Large intestine (tissue), 3 donors: ENCODE measurements at regions not wholly inside any gene's neighbourhood (a gene's known extent, or its start where the extent isn't known, plus 50 kb on each side); places are given as distances from the start of the nearest gene placed in this dataset.

Source experiments
- DNase-seq, 2 donors: peaks; one replicate each; pipeline versions ENCODE4 v3.0.0 to v3.0.0-alpha.2; 2013
- H3K27ac ChIP-seq: one replicate; pipeline ENCODE4 v1.5.1; 2013; ENCODE audit warnings: low read length
- H3K27me3 ChIP-seq: 2 replicates; pipeline ENCODE4 v1.6.1; 2013; ENCODE audit warnings: low read length; ENCODE audit not compliant: control insufficient read depth, insufficient read depth
- H3K36me3 ChIP-seq: 2 replicates; pipeline ENCODE4 v1.6.1; 2013; ENCODE audit warnings: low read length; ENCODE audit not compliant: control insufficient read depth, insufficient read depth
- H3K4me1 ChIP-seq: one replicate; pipeline ENCODE4 v1.6.1; 2013; ENCODE audit warnings: low read length; ENCODE audit not compliant: control insufficient read depth, insufficient read depth
- H3K4me3 ChIP-seq: one replicate; pipeline ENCODE4 v1.5.1; 2013; ENCODE audit warnings: low read length
- H3K9me3 ChIP-seq: one replicate; pipeline ENCODE4 v1.6.1; 2013; ENCODE audit warnings: mild to moderate bottlenecking, low read depth, low read length, moderate library complexity; ENCODE audit not compliant: control insufficient read depth
- WGBS: methylation state at CpG from one replicate; pipeline ENCODE4 v1.1.5; 2013; ENCODE audit warnings: low lambda C conversion rate; ENCODE audit not compliant: insufficient coverage; 5-methylcytosine and 5-hydroxymethylcytosine counted together

DNA sequence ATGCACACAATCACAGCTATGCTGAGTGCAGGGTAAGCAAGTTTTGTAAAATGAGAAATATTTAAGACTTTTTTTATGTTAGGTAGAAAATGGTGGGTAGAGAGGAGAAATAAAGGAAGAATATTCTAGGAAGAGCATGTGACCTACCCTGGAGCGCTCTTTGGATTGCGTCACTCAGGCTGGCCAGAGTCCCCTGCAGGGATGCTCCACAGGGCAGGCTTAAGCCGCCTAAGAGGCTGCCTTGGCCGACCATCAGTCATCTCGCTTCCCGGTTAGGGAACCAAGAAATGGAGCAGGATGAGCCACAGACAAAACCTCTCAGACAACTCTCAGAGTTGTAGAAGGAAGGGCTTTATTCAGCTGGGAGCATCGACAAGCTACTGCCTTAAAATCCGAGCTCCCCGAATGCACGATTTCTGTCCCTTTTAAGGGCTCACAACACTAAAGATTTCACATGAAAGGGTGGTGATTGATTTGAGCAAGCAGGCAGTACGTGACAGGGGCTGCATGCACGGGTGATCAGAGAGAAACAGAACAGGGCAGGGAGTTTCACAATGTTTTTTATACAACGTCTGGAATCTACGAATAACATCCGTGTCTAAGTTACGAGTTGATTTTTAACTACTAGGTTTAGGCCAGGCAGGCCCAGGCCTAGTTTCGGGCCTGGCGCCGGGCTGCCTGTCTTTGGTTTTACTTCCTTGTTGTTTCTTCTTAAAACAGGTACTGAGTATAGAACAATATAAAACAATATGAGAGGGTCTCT, 1072.0 kb downstream of the CBLN2 start:
- no peaks in the 10 kb centered on the region for H3K36me3 ChIP-seq
- H3K27me3 ChIP-seq, result no peaks in the 10 kb centered on the region
- H3K9me3 ChIP-seq, result no peaks in the 10 kb centered on the region
- H3K27ac ChIP-seq, result no peak overlapping the region
- H3K4me3 ChIP-seq, result no peak overlapping the region
- no peak for DNase-seq
- no CpG with 5 or more reads among the region's 19 CpGs for WGBS
- no peaks in the 10 kb centered on the region for H3K4me1 ChIP-seq

DNA sequence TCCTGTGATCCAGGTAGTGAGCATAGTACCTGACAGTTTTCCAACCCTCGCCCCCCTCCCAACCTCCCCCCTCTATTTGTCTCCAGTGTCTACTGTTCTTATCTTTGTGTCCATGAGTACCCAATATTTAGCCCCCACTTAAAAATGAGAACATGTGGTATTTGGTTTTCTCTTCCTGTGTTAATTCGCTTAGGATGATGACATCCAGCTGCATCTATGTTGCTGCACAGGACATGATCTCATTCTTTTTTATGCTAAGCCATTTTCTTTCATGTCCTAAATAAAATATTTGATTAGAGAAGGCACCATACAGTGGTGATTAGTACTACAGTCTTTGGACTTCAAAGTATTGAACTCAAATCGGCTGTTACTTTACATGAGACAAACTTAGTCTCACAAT, 1087.9 kb downstream of the CBLN2 start:
- Histone ChIP-seq H3K4me3 (no peak overlapping the region), H3K27me3 (no peaks in the 10 kb centered on the region), H3K36me3 (no peaks in the 10 kb centered on the region), H3K9me3 (no peaks in the 10 kb centered on the region), H3K4me1 (no peaks in the 10 kb centered on the region), H3K27ac (no peak overlapping the region)
- 75% methylated on average over 2 of the region's 3 CpGs for WGBS
- no peak for DNase-seq

DNA sequence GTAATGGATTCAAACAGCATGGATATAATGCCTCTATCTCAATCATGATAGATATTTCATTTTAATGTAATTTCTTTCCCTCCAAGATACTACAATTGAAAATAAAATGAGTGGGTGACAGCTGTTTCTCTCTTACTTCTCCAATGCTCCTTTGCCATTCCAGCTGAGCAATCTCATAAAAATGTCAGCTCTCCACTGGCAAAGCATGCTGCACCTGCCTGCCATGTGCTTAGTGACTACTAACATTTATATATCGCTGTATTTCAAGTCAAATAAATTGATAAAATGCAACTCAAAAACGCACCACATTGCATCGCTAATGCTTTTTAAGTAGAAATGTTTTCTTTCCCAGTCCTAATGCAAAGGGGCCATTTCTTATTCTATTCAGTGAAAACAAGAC, 1093.9 kb downstream of the CBLN2 start:
- Histone ChIP-seq H3K27ac (no peak overlapping the region), H3K9me3 (no peaks in the 10 kb centered on the region), H3K4me1 (no peaks in the 10 kb centered on the region), H3K4me3 (no peak overlapping the region), H3K27me3 (no peaks in the 10 kb centered on the region), H3K36me3 (no peaks in the 10 kb centered on the region)
- 94% methylated on average over 3 of the region's 3 CpGs for WGBS
- no peak for DNase-seq

DNA sequence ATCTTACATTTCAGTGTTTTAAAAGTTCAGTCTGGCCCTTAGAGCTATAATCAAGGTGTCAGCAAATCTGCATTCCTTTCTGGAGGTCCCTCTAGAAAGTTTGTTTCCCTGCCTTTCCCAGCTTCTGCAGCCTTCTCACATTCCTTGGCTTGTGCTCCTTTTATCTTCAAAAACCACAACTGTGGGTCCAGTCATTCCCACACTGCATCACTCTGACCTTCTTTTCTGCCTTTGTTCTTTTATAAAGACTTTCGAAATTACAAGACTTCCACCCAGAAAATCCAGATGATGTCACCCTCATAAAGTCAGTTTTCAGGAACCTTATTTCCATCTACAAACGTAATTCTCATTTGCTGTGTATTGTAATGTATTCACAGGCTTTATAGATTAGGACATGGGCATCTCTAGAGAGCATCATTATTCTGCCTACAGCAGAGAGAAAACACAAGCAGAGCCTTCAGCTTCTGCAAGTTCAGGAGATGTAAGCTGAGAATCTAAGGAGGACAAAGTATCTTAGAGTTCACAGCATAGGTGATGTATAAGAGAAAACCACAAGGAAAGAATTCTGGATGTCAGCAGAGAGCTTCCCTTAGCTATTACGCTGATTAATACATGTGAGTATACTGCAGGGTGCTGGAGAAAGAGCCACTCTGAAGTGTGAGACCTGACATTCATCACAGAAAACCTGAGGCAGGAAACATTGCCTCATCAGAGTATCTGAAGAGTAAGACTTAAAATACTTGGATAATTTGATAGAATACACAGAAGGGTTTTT, 1100.2 kb downstream of the CBLN2 start:
- no peak for DNase-seq
- no CpG with 5 or more reads among the region's 3 CpGs for WGBS
- Histone ChIP-seq H3K4me3 (no peak overlapping the region), H3K27me3 (no peaks in the 10 kb centered on the region), H3K36me3 (no peaks in the 10 kb centered on the region), H3K4me1 (no peaks in the 10 kb centered on the region), H3K9me3 (no peaks in the 10 kb centered on the region), H3K27ac (no peak overlapping the region)

DNA sequence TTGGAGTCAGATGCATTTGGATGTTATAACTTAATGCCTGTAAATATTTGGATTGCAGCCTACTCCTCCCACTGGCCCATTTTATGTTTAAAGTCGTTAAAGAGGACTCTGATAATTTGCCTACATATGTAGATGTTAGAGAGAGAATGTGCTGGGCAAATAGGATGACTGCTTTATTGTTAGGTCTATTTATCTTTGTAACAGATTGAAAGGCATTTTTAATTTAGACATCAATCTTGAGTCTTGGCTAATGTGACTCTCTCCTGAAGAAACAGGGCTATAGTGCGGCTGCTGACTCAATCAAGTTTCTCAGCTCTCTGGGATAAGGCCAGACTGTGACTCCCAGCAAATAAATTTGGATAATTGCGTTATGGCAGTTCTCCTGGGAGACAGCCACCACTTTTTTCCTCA, 1101.4 kb downstream of the CBLN2 start:
- H3K27me3 ChIP-seq, result no peaks in the 10 kb centered on the region
- H3K36me3 ChIP-seq, result no peaks in the 10 kb centered on the region
- peak in 1 of 2 donors; percentile 2 for DNase-seq
- H3K9me3 ChIP-seq, result no peaks in the 10 kb centered on the region
- H3K4me1 ChIP-seq, result no peaks in the 10 kb centered on the region
- no peak overlapping the region for H3K4me3 ChIP-seq
- WGBS, result no CpG with 5 or more reads among the region's 3 CpGs
- no peak overlapping the region for H3K27ac ChIP-seq

DNA sequence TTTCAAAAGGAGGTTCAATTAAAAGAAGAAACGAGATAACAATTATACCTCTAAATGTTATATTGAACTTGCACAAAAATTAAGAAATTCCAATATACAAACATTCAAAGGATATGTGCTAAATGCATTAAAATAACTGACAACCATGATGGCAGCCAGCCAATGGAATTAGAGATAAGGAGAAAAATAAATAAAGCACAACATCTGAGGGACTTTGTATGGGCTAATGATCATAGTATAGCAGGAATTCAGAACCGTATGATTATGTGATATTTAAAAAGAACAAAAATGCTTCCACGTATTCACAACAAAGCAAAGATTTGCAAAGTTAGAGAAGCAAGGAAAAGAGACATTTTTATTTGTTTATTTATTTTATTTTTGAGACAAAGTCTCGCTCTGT, 1103.0 kb downstream of the CBLN2 start:
- no peaks in the 10 kb centered on the region for H3K9me3 ChIP-seq
- no peaks in the 10 kb centered on the region for H3K27me3 ChIP-seq
- H3K27ac ChIP-seq, result no peak overlapping the region
- H3K4me3 ChIP-seq, result no peak overlapping the region
- 69% methylated on average over 3 of the region's 4 CpGs for WGBS
- no peaks in the 10 kb centered on the region for H3K36me3 ChIP-seq
- no peak for DNase-seq
- no peaks in the 10 kb centered on the region for H3K4me1 ChIP-seq

DNA sequence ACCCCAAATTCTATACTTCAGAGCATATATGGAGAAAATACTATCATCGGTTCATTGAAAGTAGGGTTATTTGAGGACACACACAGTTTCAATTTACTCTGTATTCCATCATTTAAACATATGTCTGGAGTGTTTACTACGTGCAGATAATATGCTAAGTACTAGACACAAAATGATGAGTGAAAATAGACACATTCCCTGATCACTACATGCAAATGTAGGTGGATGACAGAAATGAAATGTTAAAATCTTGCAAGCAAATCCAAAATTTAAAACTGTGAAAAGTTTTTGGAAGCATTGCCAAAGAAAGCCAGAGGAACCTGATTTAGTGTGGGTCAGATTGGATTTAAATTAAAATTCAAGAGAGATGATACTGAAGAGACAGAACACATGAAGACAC, 1106.6 kb downstream of the CBLN2 start:
- Histone ChIP-seq H3K27ac (no peak overlapping the region), H3K4me1 (no peaks in the 10 kb centered on the region), H3K4me3 (no peak overlapping the region), H3K27me3 (no peaks in the 10 kb centered on the region), H3K9me3 (no peaks in the 10 kb centered on the region), H3K36me3 (no peaks in the 10 kb centered on the region)
- WGBS, result 100% methylated on average over 1 of the region's 2 CpGs
- no peak for DNase-seq

DNA sequence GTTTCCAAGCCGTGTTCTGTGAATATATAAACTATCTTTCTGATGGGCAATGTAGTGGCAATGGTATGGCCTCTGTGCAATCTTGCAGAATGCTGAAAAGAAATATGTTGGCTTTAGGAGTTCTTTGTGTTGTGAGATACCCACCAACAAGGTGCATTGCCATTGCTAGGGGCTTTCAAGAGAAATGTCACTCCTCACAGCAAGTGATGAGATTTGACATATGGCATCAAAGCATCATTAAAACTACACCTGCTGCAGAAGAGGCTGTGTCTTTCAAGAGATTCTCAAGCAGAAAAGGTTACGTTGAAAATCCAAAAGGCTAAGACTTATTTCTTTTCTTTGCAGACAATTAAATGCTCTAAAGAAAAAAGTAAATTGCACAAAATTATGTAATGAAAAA, 1110.8 kb downstream of the CBLN2 start:
- H3K36me3 ChIP-seq, result no peaks in the 10 kb centered on the region
- DNase-seq, result no peak

DNA sequence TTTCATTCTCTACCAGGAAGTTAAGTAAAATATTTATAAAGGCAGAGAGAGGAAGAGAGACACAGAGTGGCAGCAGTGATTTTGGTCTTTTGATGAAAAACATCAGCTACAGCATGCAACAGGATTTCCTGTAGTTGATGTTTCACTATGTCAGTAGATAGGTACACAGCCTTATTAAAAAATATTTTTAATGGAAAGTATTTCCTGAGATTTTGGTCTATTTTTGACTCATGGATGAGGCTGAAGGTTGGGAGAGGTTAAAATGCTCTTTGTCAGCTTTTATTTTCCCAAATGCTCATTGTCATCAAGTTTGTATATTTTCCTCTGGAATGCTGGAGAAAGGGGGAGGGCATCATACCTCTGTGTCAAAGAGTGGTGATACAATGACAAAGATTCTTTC, 1112.5 kb downstream of the CBLN2 start:
- H3K27me3 ChIP-seq, result no peaks in the 10 kb centered on the region
- no peak for DNase-seq
- no peak overlapping the region for H3K27ac ChIP-seq
- no peak overlapping the region for H3K4me3 ChIP-seq
- H3K36me3 ChIP-seq, result no peaks in the 10 kb centered on the region
- no peaks in the 10 kb centered on the region for H3K4me1 ChIP-seq
- no peaks in the 10 kb centered on the region for H3K9me3 ChIP-seq

More for the DNA sequence above, 1110.8 kb downstream of the CBLN2 start:
- WGBS, result 100% methylated on average over 1 of the region's 2 CpGs
- no peak overlapping the region for H3K4me3 ChIP-seq
- no peaks in the 10 kb centered on the region for H3K27me3 ChIP-seq
- H3K4me1 ChIP-seq, result no peaks in the 10 kb centered on the region
- H3K27ac ChIP-seq, result no peak overlapping the region
- H3K9me3 ChIP-seq, result no peaks in the 10 kb centered on the region

DNA sequence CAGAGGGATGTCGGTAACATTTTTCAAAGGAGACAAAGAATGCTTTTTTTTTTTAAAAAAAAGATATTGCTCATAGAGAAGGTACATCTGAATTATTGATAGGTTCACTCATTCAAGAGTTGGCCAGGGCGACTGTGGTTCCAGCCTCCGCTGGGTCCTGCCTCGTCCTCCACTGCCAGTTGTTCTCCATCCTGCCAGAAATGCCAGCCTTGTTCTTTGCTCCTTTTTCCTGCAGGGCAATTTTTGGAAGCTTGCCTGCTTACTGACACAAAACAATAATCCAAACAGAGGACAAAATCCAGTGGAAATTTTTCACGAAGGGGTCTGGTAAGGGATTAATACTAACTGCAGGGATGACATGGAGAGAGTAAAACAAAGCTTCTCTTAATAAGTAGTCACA, 1113.0 kb downstream of the CBLN2 start:
- H3K4me1 ChIP-seq, result no peaks in the 10 kb centered on the region
- no peak overlapping the region for H3K4me3 ChIP-seq
- no peak overlapping the region for H3K27ac ChIP-seq
- H3K27me3 ChIP-seq, result no peaks in the 10 kb centered on the region
- 80% methylated on average over 2 of the region's 5 CpGs for WGBS
- no peaks in the 10 kb centered on the region for H3K9me3 ChIP-seq
- DNase-seq, result no peak
- no peaks in the 10 kb centered on the region for H3K36me3 ChIP-seq

DNA sequence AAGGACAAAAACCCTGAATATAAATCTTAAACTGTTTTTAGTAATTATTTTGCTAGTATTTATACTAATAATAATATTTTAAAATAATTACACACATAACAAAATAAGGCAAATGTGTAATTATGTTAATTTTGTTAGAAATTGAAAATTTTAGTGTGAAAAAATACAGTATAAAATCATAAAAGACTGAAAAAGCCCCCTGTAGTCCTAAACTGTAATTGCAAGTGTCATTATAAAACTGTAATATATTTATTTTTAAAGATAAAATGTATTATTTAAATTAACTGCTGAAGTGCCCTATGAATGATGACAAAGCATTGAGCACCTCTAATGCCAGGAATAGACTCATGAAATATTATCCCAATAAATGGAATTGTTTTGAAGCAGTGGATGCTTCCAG, 1117.7 kb downstream of the CBLN2 start:
- DNase-seq, result no peak
- Histone ChIP-seq H3K27me3 (no peaks in the 10 kb centered on the region), H3K27ac (no peak overlapping the region), H3K4me3 (no peak overlapping the region), H3K4me1 (no peaks in the 10 kb centered on the region), H3K9me3 (no peaks in the 10 kb centered on the region), H3K36me3 (no peaks in the 10 kb centered on the region)
